ENCODE measurements at regions not wholly inside any gene's neighbourhood (a gene's known extent, or its start where the extent isn't known, plus 50 kb on each side); places are given as distances from the start of the nearest gene placed in this dataset.
"Not testable (repeated sequence)": the region's sequence is repeated elsewhere in the genome, so short reads cannot be mapped to it uniquely, and the experiment has no call there.

- DNase-seq: no peak
Observed at GRCh38 chr2:17460371-17461086, 57.7 kb downstream of the RAD51AP2 start.

- no peak for DNase-seq
Observed at GRCh38 chr2:17455343-17455742, 62.9 kb downstream of the RAD51AP2 start.

GRCh38 chr2:17446191-17446590 is 72.0 kb downstream of the RAD51AP2 start:
- not testable (repeated sequence) for DNase-seq

- no peak for DNase-seq
Observed at GRCh38 chr2:17445744-17446143, 72.5 kb downstream of the RAD51AP2 start.

GRCh38 chr2:17442334-17442733 is 75.9 kb downstream of the RAD51AP2 start:
- no peak for DNase-seq

GRCh38 chr2:17441790-17442189 is 76.5 kb downstream of the RAD51AP2 start:
- no peak for DNase-seq

GRCh38 chr2:17441055-17441771 is 77.0 kb downstream of the RAD51AP2 start:
- no peak for DNase-seq

- DNase-seq: no peak
Observed at GRCh38 chr2:17430326-17430725, 87.9 kb downstream of the RAD51AP2 start.

GRCh38 chr2:17429130-17429529 is 89.1 kb downstream of the RAD51AP2 start:
- no peak for DNase-seq

- DNase-seq: no peak
Observed at GRCh38 chr2:17427401-17427800, 90.8 kb downstream of the RAD51AP2 start.

- DNase-seq: no peak
Observed at GRCh38 chr2:17426743-17427142, 91.5 kb downstream of the RAD51AP2 start.

- no peak for DNase-seq
Observed at GRCh38 chr2:17422061-17422460, 96.2 kb downstream of the RAD51AP2 start.

GRCh38 chr2:17416884-17417391 is 101.3 kb downstream of the RAD51AP2 start:
- DNase-seq: no peak

GRCh38 chr2:17413036-17413435 is 105.2 kb downstream of the RAD51AP2 start:
- DNase-seq: no peak

GRCh38 chr2:17401096-17401495 is 117.1 kb downstream of the RAD51AP2 start:
- DNase-seq: no peak

GRCh38 chr2:17398770-17399169 is 119.5 kb downstream of the RAD51AP2 start:
- no peak for DNase-seq

- no peak for DNase-seq
Observed at GRCh38 chr2:17388798-17389197, 129.4 kb downstream of the RAD51AP2 start.

- DNase-seq: no peak
Observed at GRCh38 chr2:17387591-17387990, 130.6 kb downstream of the RAD51AP2 start.

- DNase-seq: no peak
Observed at GRCh38 chr2:17386771-17387170, 131.5 kb downstream of the RAD51AP2 start.

- DNase-seq: no peak
Observed at GRCh38 chr2:17380003-17380402, 138.2 kb downstream of the RAD51AP2 start.

- no peak for DNase-seq
Observed at GRCh38 chr2:17375262-17375661, 143.0 kb downstream of the RAD51AP2 start.

GRCh38 chr2:17373741-17374140 is 144.5 kb downstream of the RAD51AP2 start:
- DNase-seq: no peak

GRCh38 chr2:17373041-17373440 is 145.2 kb downstream of the RAD51AP2 start:
- no peak for DNase-seq

GRCh38 chr2:17363846-17364245 is 154.4 kb downstream of the RAD51AP2 start:
- DNase-seq: no peak
